GM13976 (cell line): ENCODE measurements at regions not wholly inside any gene's neighbourhood (a gene's known extent, or its start where the extent isn't known, plus 50 kb on each side); places are given as distances from the start of the nearest gene placed in this dataset.

Experiments
- DNase-seq: peaks from one replicate; pipeline ENCODE4 v3.0.0; 2012; ENCODE audit warnings: low spot score
- in situ Hi-C: fragments of 300-500 bp; cut with MboI; formaldehyde crosslinking; loops from one replicate; pipeline ENCODE4 v1.12.0; 2022; ENCODE audit warnings: low sequenced_read_pairs, mixed read lengths, inconsistent platforms; ENCODE audit not compliant: unreplicated experiment
- TF ChIP-seq, protein P1 (sequence below): IDR thresholded peaks from 2 replicates; pipeline ENCODE4 v1.5.1; 2012; ENCODE audit warnings: borderline replicate concordance, mild to moderate bottlenecking; ENCODE audit not compliant: insufficient read depth; ENCODE audit errors: extremely low read depth, missing control alignments, control extremely low read depth

DNA sequence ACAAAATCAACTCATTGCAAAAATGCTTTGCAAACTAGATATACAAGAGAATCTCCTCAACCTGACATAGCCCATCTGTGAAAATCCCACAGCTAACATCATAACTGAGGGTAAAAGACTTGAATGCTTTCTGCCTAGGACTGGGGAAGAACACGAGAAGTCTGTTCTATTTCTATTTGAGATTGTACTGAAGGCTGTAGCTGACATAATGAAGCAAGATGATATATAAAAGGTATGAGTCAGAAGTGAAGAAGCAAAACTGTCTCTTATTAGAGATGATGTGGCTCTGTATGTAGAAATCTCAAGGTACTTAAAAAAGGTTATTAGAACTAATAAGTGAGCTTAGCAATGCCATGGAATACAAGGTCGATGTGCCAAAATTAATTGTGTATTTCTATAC is 639.9 kb upstream of the PFKP start:
- in situ Hi-C loops, result no loop called here
- TF ChIP-seq, protein P1, sequence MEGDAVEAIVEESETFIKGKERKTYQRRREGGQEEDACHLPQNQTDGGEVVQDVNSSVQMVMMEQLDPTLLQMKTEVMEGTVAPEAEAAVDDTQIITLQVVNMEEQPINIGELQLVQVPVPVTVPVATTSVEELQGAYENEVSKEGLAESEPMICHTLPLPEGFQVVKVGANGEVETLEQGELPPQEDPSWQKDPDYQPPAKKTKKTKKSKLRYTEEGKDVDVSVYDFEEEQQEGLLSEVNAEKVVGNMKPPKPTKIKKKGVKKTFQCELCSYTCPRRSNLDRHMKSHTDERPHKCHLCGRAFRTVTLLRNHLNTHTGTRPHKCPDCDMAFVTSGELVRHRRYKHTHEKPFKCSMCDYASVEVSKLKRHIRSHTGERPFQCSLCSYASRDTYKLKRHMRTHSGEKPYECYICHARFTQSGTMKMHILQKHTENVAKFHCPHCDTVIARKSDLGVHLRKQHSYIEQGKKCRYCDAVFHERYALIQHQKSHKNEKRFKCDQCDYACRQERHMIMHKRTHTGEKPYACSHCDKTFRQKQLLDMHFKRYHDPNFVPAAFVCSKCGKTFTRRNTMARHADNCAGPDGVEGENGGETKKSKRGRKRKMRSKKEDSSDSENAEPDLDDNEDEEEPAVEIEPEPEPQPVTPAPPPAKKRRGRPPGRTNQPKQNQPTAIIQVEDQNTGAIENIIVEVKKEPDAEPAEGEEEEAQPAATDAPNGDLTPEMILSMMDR, result no peak
- no peak for DNase-seq

DNA sequence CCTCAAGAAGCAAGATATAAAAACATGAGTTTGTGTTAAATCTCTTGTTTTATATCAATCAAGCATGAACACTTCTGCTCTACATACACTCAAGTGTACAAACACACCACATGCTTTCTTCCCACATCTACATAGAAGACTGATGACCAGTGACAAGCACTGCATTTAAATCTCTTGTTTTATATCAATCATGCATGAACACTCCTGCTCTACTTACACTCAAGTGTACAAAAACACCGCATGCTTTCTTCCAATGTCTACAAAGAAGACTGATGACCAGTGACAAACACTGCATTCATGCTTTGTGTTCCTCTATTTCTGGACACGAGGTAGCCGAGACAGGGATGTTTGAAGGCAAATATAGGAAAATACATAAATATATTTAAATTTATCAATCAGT is 642.0 kb upstream of the PFKP start:
- TF ChIP-seq, protein P1, result no peak
- no peak for DNase-seq
- in situ Hi-C loops, result no loop called here

DNA sequence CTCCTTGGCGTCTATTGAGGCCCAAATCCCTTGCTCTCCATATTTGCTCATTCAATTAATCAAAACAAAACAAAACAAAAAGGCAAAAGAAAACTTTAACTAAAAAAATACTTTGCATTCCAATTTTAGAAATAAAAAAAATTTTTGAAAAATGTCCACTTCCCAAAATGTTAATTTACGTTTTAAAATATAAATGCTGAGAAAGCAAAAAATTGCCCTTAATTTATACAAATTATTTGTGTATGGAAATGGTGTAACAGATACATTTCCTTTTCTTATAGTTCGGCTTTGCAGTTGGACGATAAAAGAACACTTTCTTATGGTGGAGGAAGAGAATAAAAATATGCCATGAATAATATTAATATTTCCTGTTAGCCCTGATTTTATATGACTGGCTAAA is 652.8 kb upstream of the PFKP start:
- DNase-seq, result no peak
- in situ Hi-C loops, result no loop called here
- TF ChIP-seq, protein P1, result no peak

DNA sequence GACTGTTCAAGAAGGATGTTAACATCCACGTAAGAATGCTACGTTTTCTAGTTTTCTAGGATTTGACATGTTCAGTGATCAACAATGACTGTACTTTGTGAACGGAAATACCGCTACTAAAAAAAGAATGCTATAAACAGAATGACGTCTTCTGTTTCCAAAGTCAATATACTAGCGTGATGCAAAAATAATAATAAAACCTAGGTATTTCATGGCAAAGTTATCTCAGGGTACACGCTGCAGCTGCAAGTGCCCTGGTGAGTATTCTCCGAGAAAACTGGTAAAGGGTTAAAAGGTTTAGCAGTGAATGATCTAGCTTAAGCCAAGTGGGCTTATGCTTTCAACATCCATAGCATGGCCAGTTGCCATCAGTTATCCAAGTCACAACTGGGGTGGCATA is 653.3 kb upstream of the PFKP start:
- TF ChIP-seq, protein P1, result no peak
- in situ Hi-C loops, result no loop called here
- no peak for DNase-seq

DNA sequence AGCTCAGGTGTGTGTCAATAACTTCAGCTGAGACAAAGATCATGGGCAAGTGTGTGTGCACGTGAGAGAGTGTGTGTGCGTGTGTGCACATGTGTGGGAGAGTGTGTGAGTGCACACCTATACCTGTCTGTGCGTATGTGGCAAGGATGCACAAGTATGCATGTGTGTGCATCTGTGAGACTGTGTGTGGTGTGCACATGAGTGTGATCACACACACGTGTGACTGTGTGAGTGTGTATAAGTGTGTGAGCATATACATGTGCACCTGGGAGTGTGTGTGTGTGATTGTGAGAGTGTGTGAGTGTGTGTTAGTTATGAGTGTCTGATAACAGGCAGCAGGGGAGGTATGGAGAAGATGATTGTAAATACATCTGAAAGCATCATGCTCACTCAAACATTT is 657.3 kb upstream of the PFKP start:
- TF ChIP-seq, protein P1, result no peak
- in situ Hi-C loops, result no loop called here
- DNase-seq, result no peak

DNA sequence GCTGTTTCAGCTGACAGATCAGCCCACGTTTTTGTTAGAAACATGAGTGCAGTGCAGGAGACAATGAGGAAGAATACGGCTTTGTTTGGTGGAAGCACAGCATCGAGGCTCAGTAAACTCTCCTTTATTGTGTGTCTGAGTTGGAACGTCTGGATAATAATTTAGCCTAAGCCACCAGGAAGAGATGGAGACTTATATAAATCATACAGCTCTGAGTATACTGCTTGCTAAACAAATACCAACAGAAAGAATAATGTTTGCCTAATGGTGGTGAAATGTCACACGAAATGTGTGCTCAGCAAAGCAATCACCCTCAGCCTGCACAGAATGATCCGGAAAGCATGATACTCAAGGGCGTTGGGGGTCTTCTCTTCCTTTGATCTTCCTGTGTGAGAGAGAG is 664.1 kb upstream of the ADARB2 start:
- TF ChIP-seq, protein P1, result no peak
- no peak for DNase-seq
- in situ Hi-C loops, result no loop called here

DNA sequence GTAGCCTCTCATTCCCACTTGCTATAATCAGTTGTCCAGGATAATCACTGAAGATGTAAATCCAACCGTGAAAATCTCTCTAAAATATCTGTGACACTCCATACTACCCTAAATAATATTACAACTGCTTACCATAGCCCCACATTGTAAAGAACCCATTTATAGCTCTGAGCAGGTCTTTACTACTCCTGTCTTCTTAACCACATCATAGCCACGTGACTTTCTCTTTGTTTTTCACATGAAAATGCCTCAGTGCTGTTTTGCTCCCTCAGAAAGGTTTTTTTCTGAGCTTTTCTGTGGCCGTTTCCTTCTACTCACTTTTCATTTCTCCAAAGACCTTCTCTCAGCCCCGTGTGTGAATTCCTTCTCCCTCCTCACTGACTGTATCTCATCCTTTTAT is 662.2 kb upstream of the ADARB2 start:
- no peak for DNase-seq
- TF ChIP-seq, protein P1, result no peak
- in situ Hi-C loops, result no loop called here
